Ascending aorta (tissue), 2 donors: ENCODE measurements at regions not wholly inside any gene's neighbourhood (a gene's known extent, or its start where the extent isn't known, plus 50 kb on each side); places are given as distances from the start of the nearest gene placed in this dataset.

Source experiments
- DNase-seq, 2 donors: peaks; one replicate each; pipeline ENCODE4 v3.0.0-alpha.2; 2019; ENCODE audit warnings: low spot score in 2 of 2
- H3K27ac ChIP-seq, 2 donors: fragments of 200-600 bp; sonication (generic); one replicate each; pipeline ENCODE4 v1.5.1; 2016 to 2017; ENCODE audit warnings: mild to moderate bottlenecking in 1 of 2
- H3K27me3 ChIP-seq: fragments of 200-600 bp; sonication (generic); one replicate; pipeline ENCODE4 v1.5.1; 2017
- H3K36me3 ChIP-seq, 2 donors: fragments of 200-600 bp; sonication (generic); one replicate each; pipeline ENCODE4 v1.5.1; 2016
- H3K4me1 ChIP-seq, 2 donors: fragments of 200-600 bp; sonication (generic); one replicate each; pipeline ENCODE4 v1.5.1; 2016 to 2017; ENCODE audit warnings: mild to moderate bottlenecking in 1 of 2
- H3K4me3 ChIP-seq, 2 donors: fragments of 200-600 bp; sonication (generic); one replicate each; pipeline ENCODE4 v1.5.1; 2016 to 2017; ENCODE audit warnings: mild to moderate bottlenecking in 1 of 2
- H3K9me3 ChIP-seq, 2 donors: fragments of 200-600 bp; sonication (generic); one replicate each; pipeline ENCODE4 v1.5.1; 2016
- CTCF ChIP-seq, 3 experiments: fragments of 200-600 bp in 2 of 3; fragments of 450-650 bp in 1 of 3; sonication (generic) in 2 of 3; IDR thresholded peaks; one replicate each; pipeline ENCODE4 v1.5.1; 2016 to 2019; ENCODE audit warnings: antibody characterized with exemption in 3 of 3, mild to moderate bottlenecking in 1 of 3, moderate library complexity in 1 of 3
- intact Hi-C: fragments of 100-400 bp; cut with DNase I; formaldehyde crosslinking; loops from one replicate; pipeline ENCODE4 v1.15.1; 2023

GRCh38 chr3:98655666-98656065 lies 62.3 kb upstream of the CPOX start:
- H3K27me3 ChIP-seq: no peaks in the 10 kb centered on the region
- no peak for TF ChIP-seq CTCF (IDR thresholded peaks at IDR 0.05)
- no peak for DNase-seq
- H3K27ac ChIP-seq: no peak overlapping the region
- no peaks in the 10 kb centered on the region for H3K4me1 ChIP-seq
- no peak overlapping the region for H3K4me3 ChIP-seq
- intact Hi-C loops: no loop called here
- no peaks in the 10 kb centered on the region for H3K9me3 ChIP-seq
- no peaks in the 10 kb centered on the region for H3K36me3 ChIP-seq

DNA sequence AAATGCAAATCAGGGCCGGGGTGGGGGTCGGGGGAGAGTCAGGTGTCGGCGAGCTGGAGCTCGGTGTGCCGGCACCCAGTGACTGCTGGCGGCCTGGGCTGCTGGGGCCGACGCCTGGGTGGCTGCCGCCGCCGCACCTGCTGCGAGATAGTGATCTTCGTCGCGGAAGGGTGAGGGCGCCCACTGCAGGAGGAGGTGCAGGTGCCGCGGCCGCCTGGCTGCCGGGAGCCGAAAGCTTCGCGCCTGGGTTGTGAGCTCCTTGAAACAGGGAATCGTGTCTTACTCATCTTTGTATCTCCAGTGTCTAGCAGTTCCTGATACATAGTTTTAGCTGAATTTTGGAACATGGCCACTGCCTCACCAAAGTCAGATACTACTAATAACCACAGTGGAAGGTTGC lies 64.0 kb upstream of the CPOX start:
- Histone ChIP-seq H3K9me3 (no peaks in the 10 kb centered on the region), H3K27me3 (no peaks in the 10 kb centered on the region), H3K27ac (no peak overlapping the region), H3K4me3 (no peak overlapping the region), H3K36me3 (no peaks in the 10 kb centered on the region), H3K4me1 (no peaks in the 10 kb centered on the region)
- intact Hi-C loops: no loop called here
- no peak for TF ChIP-seq CTCF (IDR thresholded peaks at IDR 0.05)
- DNase-seq: no peak

DNA sequence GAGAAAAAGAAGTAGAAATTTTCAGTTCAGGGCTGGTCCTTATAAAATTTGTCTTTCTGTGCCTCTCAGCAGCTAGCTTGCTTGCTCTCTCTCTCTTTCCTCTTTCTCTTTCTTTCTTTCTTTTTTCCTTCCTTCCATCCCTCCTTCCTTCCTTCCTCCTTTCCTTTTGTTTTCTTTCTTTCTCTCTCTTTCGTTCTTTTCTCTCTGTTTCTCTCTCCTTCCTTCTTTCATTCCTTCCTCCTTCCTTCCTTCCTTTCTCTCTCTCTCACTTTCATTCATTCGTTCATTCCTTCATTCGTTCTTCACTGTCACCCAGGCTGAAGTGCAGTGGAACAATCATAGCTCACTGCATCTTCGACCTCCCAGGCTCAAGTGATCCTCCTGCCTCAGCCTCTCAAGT lies 69.3 kb upstream of the CPOX start:
- H3K4me1 ChIP-seq: no peaks in the 10 kb centered on the region
- intact Hi-C loops: no loop called here
- H3K4me3 ChIP-seq: no peak overlapping the region
- H3K27me3 ChIP-seq: no peaks in the 10 kb centered on the region
- no peaks in the 10 kb centered on the region for H3K36me3 ChIP-seq
- no peak for DNase-seq
- no peaks in the 10 kb centered on the region for H3K9me3 ChIP-seq
- no peak for TF ChIP-seq CTCF (IDR thresholded peaks at IDR 0.05)
- no peak overlapping the region for H3K27ac ChIP-seq

GRCh38 chr3:98670020-98670419 lies 76.6 kb upstream of the CPOX start:
- Histone ChIP-seq H3K4me3 (no peak overlapping the region), H3K27me3 (no peaks in the 10 kb centered on the region), H3K4me1 (no peaks in the 10 kb centered on the region), H3K36me3 (no peaks in the 10 kb centered on the region), H3K9me3 (no peaks in the 10 kb centered on the region), H3K27ac (no peak overlapping the region)
- intact Hi-C loops: no loop called here
- TF ChIP-seq CTCF (IDR thresholded peaks at IDR 0.05): no peak
- DNase-seq: no peak

GRCh38 chr3:98679986-98680385 lies 83.2 kb upstream of the ST3GAL6 start:
- Histone ChIP-seq H3K36me3 (no peaks in the 10 kb centered on the region), H3K27ac (no peak overlapping the region), H3K4me3 (no peak overlapping the region), H3K9me3 (no peaks in the 10 kb centered on the region), H3K27me3 (no peaks in the 10 kb centered on the region), H3K4me1 (no peaks in the 10 kb centered on the region)
- no peak for TF ChIP-seq CTCF (IDR thresholded peaks at IDR 0.05)
- intact Hi-C loops: no loop called here
- DNase-seq: no peak

DNA sequence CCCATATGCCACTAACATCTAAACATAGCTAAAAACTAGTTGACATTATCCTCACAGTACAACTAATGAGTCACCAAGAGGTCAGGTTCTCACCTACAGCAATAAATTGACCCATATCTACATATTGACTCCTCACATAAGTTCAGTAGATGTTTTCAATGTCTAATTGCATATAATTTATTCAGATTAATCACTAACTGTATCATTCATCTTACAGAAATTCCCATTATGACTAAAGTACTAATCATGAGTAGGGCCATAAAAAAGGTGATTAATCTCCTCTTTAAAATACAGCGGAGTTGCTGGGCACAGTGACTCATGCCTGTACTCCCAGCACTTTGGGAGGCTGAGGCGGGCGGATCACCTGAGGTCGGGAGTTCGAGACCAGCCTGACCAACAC lies 82.4 kb upstream of the ST3GAL6 start:
- H3K27ac ChIP-seq: no peak overlapping the region
- no peak for DNase-seq
- TF ChIP-seq CTCF (IDR thresholded peaks at IDR 0.05): no peak
- H3K4me1 ChIP-seq: no peaks in the 10 kb centered on the region
- intact Hi-C loops: no loop called here
- no peaks in the 10 kb centered on the region for H3K9me3 ChIP-seq
- H3K36me3 ChIP-seq: no peaks in the 10 kb centered on the region
- no peaks in the 10 kb centered on the region for H3K27me3 ChIP-seq
- no peak overlapping the region for H3K4me3 ChIP-seq
